SK-MEL-5 (cell line): ENCODE measurements at regions not wholly inside any gene's neighbourhood (a gene's known extent, or its start where the extent isn't known, plus 50 kb on each side); places are given as distances from the start of the nearest gene placed in this dataset.

Source experiments
- DNase-seq: peaks from one replicate; pipeline ENCODE4 v3.0.0-alpha.2; 2016; ENCODE audit warnings: low read depth, low spot score
- in situ Hi-C: cut with HindIII; loops from 2 replicates; pipeline ENCODE4 v1.10.0; 2016; ENCODE audit warnings: low sequenced_read_pairs, high pct_unique_total_duplicates, low pct_unique_long_range_greater_than_20kb

DNA sequence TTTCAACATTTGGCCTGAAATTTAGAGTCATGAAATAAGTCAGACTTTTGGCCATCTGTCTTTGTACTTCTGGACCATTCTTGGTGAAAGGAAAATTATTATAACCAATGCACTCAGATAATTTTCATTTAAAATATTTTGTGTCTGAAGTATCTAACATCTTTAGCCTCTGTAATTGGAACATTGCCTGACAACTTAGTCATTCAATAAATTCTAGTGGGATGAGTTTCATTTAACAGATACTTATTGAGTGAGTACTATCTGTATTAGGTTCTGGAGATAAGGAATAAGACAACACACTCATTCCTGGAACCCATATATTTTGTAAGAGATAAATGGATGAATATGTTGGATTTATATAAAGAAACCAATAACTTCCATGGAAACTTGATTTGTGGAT, 536.0 kb downstream of the BCKDHB start:
- in situ Hi-C loops: no loop called here
- DNase-seq: no peak

DNA sequence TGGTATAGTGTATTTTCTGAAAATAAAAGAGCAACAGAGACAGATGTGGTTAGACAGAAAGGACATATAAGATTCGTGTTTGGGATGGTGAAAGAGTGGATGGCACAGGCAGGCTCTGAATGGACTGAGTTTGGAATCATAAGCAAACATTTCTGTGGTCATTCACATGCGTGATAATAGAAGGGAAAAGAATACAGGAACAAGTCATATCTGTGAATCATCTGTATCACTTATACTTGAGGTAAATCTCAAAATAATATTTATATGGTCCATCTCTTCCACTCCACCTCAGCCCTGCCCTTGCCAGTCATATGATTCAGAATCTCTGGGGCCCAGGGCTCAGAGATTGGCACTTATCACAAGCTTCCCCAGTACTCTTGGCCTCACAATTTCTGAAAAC, 535.1 kb downstream of the BCKDHB start:
- no peak for DNase-seq
- in situ Hi-C loops: no loop called here

DNA sequence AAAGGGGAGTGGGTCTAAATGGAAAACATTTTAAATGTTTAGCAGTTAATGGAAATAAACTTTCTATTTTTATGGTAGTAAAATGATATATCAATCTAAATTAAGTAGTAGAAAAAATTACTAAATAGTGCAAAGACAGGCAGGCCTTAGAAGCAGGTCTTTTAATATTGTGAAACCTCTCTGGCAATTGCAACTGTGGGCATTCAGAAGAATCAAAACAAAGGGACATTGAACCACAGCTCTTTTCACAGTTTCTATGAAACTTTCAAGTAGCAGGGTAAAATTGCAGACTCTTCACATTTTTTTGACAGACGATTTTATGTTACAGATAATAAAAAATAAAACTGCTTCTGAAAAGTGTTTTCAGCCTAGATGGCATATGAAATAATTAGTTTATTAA, 533.7 kb downstream of the BCKDHB start:
- peak; percentile 73 for DNase-seq
- in situ Hi-C loops: no loop called here

DNA sequence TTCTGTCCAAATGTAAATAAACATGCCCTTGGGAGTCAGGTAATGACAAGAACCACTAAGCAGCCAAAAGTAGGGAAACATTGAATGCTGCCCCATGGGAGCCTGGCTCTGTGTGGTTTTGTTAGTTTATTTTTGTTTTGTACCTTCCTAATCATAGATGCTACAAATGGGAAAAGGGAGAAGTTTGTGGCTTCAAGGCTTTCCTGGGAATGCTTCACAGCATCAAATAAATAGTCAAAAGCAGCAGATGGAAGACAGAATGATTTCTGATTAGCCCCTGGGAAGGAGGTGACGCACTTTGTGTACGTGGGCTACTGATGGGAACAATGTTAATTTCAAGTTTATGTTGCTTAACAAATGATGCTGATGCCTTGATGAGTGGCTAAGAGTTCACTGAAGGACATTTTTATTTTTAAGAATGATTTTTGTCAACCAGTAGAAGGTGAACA, 532.7 kb downstream of the BCKDHB start:
- in situ Hi-C loops: no loop called here
- DNase-seq: peak; percentile 28

DNA sequence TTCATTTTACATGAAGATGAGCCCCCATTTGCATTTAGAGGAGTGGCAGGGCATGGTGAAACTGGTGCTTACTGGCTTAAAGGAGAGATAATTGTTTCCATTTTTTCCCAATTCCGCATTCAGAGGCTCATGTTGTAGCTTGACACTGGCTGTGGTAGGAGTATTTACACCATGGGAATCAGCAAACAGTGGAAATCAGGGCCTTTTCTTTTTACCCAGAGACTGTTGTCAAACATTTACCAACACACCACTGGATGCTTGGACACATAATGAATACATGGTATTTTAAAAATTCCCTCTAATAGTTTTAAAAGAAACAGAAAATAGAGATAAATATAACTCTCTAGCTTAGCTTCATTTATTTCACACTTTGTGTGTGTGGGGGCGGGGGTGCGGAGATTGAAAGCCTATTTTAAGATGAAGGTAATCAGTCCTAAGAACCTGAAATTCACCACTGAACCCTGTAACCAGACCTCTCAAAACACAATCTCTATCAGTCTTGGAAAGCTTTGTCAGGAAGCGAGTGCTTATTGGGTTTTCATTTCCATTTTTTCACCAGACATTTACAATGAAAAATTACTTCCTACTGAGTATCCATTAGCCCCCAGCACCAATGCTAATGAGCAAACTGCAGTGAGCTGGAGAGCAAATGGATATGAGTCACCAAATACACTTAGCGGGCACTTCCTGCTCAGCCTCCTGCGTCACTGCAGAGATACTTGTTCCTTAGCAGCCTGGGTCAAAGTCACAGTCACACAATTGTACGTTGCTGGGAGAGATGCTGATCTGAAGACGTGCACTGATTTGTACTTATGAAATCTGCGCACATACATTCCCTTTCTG, 532.0 kb downstream of the BCKDHB start:
- peak; percentile 91 for DNase-seq
- in situ Hi-C loops: no loop called here

DNA sequence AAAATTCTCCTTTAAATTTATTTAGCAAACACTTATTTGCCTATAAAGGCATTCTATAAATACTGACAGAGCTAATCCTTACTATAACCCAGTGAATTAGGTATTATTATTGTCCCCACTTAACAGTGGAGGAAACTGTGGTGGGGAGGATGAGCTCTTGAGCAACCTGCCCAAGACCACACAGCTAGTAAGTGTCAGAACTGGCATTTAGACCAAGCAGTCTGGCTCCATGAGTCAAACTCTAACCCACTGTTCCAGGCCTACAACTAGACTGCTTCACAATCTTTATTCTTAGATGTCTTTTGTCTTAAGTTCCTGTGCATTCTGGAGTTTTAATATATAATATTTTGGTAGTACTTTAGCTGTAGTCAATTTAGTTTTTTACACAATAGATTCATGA, 530.8 kb downstream of the BCKDHB start:
- in situ Hi-C loops: no loop called here
- DNase-seq: no peak

DNA sequence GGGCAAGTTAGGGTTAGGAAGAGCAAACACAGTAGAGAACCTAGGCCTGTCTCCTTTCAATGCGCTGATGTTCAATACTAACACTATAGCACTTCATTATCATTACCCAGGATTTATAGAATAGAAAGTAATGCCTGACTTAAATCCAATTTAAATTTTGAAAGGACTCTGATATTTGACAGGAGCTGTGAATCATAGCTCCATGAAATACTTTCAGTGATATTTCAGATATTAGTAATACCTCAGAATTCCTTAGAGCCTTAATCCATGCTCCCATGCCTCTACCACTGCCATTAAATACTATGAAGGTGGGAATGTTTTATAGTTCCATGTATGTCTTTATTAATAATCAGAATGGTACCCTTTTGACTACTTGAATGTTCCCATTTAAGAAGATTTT, 530.2 kb downstream of the BCKDHB start:
- no peak for DNase-seq
- in situ Hi-C loops: no loop called here

DNA sequence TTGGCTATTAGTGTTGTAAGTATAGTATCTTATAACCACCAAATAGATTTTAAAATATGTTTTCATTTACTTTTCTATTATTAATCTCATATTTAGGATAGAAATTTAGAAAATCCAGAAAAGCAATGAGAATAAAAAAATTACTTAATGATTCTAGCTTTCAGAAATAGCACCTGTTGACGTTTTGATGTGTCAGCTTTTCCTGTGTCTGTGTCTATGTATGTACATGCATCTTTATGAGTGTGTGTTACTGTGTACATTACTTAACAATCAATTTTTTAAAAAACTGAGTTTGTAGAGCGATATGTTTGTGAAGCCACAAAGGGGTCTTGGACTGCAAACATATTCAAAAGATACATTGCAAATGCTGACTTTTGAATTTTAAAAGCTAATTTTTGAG, 526.9 kb downstream of the BCKDHB start:
- in situ Hi-C loops: no loop called here

DNA sequence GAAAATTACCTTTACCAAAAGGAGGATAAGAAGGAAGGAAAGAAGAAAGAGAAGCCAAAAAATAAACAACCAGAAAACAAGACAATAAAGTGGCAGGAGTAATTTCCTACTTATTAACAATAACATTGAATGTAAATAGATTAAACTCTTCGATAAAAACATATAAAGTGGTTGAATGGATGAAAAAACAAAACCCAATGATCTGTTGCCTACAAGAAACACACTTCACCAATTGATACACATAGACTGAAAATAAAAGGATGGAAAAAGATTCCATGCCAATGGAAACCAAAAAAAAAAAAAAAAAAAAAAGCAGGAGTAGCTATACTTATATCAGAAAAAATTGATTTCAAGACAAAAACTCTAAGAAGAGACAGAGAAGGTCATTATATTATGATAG, 518.9 kb downstream of the BCKDHB start:
- DNase-seq: no peak
- in situ Hi-C loops: no loop called here

More for the DNA sequence above, 526.9 kb downstream of the BCKDHB start:
- DNase-seq: no peak

DNA sequence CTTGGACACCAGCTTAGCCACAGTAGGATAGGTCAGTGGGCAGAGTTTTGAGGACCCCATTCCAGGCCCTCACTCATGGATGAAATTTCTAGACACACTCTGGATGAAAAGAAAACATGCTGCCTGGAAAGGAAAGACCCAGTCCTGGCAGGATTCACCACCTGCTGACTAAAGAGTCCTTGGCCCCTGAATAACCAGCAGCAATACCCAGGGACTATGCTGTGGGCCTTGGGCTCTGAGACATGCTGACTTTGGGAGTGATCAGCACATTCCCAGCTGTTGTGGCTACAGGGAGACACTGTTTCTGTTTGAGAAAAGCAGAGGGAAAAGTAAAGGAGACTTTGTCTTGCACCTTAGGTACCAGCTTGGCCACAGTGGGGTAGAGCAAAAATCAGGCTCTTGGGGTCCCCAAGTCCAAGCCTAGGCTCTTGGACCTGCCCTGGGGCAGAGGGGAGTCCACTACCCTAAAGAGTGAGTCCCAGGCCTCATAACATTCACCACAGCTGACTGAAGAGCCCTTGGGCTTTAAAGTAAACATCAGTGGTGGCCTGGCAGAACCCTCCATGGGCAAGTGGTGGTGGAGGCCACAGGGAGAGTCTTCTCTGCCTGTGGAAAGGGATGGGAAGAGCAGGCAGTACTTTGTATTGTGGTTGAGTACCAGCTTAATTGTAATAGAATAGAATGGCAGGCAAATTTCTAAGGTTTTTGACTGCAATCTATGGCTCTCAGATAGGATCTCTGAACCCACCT, 516.8 kb downstream of the BCKDHB start:
- in situ Hi-C loops: no loop called here
- DNase-seq: no peak

DNA sequence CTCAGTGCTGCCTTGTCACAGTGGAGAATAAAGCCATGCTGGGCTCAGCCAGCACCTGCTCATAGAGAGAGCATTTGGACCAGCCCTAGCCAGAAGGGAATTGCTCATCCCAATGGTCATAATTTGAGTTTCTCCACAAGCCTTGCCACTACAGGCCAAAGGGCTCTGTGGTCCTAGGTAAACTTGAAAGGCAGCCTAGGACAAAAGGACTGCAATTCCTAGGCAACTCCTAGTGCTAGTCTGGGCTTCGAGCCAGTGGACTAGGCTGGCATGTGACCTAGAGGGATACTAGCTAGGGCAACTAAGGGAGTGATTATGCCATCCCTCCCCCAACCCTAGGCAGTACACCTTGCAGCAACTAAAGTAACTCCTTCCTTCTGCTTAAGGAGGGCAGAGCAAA, 516.2 kb downstream of the BCKDHB start:
- DNase-seq: no peak
- in situ Hi-C loops: no loop called here

DNA sequence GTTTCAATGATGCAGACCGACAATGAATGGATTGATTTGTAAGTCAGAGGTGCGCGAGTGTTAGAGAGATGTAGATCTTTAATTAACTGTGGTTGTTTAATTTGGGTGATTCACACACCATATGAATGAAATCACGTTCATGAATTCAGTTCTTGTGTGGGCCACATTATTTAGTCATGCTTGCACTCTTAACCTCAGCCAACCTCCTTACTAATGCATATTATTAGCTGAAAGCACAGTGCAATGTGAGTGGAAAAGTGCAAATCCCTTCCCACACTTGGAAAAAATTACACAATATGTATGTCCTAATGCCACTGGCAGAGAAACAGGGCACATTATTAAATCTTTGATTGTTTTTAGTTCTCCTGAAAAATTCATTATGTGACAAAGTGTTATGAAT, 512.5 kb downstream of the BCKDHB start:
- in situ Hi-C loops: no loop called here
- DNase-seq: no peak

DNA sequence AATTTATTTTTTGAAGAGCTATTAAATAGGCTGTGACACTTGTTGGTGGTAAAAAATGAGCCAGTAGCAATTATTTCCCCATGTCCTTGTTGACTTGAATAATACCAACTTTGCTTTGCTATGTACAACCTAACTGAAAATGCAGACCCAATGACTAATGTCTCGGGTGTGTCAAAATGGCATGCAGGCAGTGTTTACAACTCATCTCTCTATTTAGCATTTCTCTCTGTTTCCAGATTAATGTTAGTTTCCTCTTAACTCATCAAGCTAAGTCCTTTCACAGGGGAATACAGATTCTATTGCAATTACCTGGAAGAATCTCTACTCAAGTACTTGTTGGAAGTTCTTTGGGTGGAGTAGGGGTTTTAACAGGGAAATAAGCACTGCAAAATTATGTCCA, 504.4 kb downstream of the BCKDHB start:
- DNase-seq: no peak
- in situ Hi-C loops: no loop called here

DNA sequence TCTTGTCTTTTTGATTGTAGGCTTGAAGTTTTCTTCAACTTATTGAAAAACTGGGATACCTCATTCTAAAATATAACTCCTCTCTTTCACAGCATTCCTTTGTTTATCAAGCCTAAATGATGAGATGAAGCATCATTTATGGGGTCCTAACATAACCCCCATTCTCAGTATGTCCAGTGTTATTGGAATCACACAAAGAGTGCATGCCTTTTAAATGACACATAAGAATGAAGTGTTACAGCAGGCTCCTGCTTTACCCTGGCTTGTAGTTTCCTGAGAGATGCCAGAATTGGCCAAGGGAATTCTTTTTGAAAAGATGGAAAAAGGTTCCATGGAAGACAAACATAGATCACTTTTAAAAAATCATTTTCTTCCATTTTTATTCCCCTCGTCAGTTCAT, 502.4 kb downstream of the BCKDHB start:
- DNase-seq: no peak
- in situ Hi-C loops: no loop called here

DNA sequence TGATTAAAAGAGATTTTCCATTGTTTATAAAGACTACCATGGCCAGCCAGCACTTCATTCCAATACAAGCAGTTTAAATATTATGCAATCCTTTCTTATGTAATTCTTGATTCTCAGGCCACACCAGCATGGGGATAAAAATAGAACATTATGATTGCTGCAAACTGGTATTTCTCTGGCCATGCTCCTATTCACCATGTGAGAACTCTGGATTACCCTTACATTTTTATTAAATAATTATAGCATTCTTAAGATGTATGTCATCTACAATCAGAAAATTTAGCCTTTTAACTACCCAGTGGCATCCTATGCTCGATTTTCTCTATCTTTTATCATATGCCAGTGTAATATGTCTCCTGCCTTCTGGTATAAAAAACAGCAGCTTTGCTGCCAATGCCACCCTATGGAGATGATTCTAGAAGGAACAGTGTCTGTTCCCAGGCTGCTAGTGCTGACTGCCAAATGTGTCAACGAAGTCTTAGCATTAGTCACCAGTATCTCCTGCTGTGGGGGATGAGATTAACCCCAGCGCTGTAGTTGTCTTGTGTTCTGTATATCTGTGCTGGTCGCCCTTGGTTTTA, 501.4 kb downstream of the BCKDHB start:
- in situ Hi-C loops: no loop called here
- DNase-seq: no peak

DNA sequence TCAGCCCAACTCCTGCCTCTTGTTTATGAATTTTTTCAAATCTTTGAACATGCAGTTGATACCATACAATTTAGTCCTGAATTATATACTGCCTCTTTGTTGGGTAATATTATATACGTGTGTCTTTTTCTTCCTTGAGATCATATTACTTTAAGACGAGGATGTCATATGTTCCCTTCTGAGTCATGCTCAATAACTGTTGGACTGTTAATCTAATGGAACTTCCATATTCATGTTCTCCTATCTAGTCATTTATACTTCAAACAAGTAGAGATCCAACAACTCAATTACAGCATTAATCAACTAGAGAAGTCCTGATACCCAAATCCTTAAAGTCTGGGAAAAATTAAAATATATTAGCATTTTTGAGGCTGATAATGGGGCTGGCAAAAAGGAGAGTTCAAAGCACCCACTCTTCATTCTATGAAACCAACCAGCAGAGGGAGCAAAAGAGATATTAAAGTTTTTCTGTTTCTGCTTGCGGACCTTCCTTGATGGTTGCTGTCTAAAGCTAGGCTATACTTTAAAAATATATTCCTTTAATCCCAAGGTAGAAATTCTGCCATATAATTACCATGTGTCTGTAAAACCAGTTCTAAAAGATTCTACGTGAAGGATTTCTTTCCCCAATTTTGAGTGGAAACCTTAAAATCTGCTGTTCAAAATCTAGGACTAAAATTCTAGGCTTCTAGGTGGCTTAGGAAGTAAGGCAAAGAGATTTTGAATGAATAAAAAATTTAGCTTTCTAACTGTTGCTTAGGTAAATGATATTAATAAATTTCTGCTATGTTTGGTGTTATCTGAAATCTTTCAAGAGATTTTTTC, 498.9 kb downstream of the BCKDHB start:
- peak; percentile 72 for DNase-seq
- in situ Hi-C loops: no loop called here

DNA sequence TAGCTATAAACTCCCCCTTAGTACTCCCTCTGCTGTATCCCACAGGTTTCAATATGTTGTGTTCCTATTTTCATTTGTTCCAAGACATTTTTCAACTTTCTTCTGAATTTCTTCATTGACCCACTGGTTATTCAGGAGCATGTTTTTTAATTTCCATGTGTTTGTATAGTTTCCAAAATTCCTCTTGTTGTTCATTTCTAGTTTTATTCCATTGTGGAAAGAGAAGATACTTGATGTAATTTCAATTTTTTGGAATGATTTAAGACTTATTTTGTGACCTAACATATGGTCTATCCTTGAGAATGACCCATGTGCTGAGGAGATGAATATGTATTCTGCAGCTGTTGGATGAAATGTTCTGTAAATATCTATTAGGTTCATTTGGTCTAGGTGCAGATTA, 497.2 kb downstream of the BCKDHB start:
- in situ Hi-C loops: no loop called here
- DNase-seq: no peak

DNA sequence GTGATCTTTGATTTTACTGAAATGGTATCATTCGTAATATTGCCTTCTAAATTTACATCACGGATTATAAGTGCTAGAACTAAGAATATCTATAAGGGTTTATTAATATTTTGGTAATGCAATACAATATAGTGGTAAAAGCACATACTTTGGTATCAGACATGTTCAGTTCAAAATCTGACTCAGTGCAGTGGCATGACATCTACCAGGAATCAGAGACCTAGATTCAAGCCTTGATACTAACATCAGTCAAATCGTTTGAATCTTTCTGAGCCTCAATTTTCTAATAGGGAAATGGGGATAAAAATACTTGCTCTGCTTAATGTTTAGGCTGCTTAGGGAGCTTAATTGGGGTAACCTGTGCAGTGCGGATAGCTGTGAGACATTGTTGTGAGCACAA, 488.0 kb downstream of the BCKDHB start:
- no peak for DNase-seq
- in situ Hi-C loops: no loop called here
